G401 (cell line): ENCODE measurements at regions not wholly inside any gene's neighbourhood (a gene's known extent, or its start where the extent isn't known, plus 50 kb on each side); places are given as distances from the start of the nearest gene placed in this dataset.
"Not testable (repeated sequence)": the region's sequence is repeated elsewhere in the genome, so short reads cannot be mapped to it uniquely, and the experiment has no call there.

Experiments used
- DNase-seq: peaks from one replicate; pipeline ENCODE4 v3.0.0-alpha.2; 2015; ENCODE audit warnings: low spot score
- in situ Hi-C: cut with HindIII; loops from 2 replicates; pipeline ENCODE4 v1.10.0; 2016; ENCODE audit warnings: low sequenced_read_pairs, mixed read lengths

DNA sequence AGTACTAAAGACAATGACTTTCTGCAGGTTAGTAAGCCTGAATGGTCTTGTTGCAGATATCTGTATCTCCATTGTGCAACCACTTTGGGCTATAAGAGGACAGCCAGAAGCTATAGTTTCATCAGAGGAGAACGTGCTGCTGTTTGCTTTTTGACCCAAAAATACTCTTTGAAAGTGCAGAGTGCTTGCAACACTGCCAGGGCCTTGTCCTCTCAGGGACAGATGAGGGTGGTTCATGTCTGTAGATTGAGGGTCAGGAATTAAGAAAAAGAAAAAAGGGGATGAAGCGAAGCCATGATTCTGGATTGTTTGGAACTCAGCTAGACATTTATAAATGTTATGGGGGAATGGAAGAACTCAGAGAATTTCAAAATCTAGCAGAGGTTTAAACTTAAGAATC is 212.5 kb downstream of the SEC23IP start:
- no peak for DNase-seq
- in situ Hi-C loops, result no loop called here

DNA sequence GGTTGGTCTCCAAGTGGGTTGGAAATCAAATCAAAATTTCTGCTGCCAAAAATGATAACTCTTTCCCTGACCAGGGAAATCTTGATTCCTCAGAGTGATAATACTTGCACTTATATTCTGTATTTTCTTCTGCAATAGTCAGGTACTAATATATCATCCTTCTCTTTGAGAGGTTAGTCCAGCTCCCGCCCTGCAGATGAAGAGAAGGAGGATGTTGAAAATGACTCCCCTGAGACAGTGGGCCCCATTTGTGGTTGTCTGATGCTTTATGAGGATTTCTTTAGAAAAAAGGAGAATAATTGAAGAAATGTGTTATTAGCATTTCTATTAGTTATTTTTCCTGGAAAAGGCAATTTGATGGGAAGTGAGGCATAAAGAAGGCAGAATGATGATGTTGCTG is 213.0 kb downstream of the SEC23IP start:
- DNase-seq, result no peak
- in situ Hi-C loops, result no loop called here

DNA sequence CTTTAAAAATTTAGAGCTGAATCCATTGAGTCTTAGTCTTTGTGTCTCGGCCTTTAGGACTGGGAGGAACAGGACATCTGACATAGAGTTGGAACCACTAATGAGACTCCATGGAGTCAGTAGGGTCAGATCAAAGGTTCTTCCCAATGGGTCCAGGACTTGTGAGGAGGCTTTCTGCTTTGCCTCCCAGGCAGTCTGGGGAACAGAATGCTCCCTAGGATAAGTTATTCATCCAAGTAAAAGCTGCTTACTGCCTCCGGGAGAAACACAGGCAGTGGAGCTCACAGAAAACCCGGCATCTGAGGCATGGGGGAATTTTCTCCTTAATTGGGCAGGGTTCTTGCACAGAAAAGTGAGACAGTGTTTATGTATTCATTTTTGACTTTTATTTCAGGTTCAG is 216.4 kb downstream of the SEC23IP start:
- in situ Hi-C loops, result no loop called here
- no peak for DNase-seq

DNA sequence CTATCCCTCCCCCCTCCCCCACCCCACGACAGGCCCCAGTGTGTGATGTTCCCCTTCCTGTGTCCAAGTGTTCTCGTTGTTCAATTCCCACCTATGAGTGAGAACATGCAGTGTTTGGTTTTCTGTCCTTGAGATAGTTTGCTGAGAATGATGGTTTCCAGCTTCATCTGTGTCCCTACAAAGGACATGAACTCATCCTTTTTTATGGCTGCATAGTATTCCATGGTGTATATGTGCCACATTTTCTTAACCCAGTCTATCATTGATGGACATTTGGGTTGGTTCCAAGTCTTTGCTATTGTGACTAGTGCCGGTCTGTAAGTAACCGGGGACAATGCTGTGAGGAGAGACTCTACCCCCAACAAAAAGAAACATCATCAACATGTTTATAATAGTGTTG is 217.2 kb downstream of the SEC23IP start:
- in situ Hi-C loops, result not testable (repeated sequence)

DNA sequence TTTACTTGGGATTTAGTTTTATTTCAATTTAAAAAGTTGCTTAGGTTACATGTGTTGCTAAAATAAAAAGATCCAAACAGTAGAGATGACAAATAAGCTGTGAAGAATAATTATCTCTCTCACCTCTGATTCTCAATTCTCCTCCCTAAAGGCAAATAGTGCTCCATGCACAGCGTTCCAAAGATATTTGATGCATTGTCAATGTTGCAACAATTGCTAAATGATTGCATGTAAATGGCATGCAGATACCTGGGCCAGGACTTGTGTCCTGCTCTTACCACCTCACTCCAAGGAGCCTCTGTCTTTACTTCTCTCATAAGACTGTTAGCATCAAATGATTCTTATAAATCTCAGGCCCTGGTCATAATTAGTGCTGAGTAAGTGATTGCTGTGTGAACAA is 217.7 kb downstream of the SEC23IP start:
- in situ Hi-C loops, result no loop called here

More for the DNA sequence above, 217.2 kb downstream of the SEC23IP start:
- DNase-seq, result not testable (repeated sequence)

DNA sequence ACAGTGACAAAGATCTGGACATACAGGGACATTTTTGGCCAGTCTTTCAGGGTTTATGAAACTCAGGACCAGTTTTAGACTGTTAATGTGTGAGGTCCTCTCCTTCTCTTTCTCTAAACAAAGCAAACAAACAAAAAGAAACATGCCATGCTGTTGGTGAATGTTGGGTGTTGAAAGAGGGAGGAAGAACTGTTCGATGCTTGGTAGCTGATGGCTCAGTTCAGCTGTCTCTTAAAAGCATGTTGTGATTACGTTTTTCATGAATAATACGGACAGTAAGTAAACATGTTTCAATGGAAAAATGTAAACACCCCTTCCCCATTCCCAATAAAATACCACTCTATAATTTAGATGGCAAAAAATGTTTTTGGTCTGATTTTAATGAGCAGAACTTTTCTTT is 219.1 kb downstream of the SEC23IP start:
- in situ Hi-C loops, result no loop called here
- DNase-seq, result no peak

More for the DNA sequence above, 217.7 kb downstream of the SEC23IP start:
- no peak for DNase-seq

DNA sequence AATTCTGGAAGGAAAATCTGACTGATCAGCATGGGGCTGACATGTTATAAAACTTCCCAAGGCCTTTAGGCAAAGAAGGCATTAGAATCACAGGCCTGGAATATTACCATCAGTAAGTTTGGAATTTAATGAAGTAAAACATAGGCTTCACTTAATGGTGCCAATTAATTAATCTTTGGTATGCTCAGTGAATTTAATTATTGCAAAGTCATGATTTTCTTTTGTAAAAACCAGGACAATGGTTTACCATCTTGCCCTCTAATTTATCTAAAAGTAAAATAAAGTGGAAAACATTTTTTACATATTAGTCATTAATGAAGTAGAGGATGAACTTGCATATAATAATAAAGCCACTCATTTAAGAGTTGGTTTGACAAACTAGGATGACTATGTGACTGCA is 220.3 kb downstream of the SEC23IP start:
- no peak for DNase-seq
- in situ Hi-C loops, result no loop called here

DNA sequence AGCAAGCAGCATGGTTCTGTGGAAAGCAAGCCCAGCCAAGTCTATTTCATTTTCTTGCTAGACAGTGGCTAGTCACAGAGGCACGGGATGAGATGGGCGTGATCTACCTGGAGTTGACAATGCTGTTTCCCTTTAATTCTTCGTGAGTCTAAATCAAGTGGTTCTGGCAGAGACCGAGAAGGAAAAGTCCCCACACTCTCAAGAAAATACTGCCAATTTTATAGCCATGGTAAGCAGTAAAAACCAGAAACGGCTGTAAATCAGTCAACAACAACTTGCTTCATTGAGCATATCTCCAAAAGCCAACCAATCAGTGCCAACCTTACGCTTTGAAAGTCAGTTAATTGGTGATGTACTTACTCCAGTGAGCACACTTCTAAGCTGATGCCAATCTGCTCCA is 223.4 kb downstream of the SEC23IP start:
- in situ Hi-C loops, result no loop called here
- no peak for DNase-seq

DNA sequence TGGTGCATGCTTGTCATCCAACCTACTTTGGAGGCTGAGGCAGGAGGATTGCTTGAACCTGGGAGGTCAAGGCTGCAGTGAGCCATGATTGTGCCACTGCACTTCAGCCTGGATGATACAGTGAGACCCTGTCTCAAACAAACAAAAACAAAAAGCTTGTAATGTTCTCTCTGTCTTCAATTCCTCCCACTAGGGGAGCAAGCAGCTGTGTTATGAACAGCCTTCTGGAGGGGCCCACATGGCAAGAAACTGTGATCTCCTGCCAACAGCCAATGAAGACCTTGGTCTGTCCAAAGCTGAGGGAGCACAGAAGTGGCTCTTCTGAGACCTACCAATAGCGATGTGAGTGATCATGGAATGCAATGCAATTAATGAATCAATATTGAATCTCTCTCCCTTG is 229.2 kb downstream of the SEC23IP start:
- DNase-seq, result no peak
- in situ Hi-C loops, result no loop called here

DNA sequence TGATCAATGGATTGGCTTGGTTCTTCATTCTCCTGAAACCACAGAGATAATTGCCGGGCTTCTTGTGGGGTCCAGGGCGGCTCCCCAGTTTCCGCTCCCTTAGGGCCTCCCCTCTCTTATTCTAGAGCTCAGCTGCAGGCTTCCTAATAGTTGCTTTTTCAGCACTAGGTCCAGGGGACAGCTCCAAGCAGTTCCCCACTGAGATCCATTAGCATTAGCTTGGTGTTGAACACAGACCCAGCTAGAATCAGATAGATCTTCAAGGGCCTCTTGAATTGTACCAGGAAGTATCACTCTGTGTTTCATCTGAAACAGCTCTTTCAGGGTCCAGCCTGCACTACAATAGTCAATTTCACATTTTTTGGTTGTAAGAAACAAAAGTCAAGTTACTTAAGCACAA is 238.7 kb downstream of the SEC23IP start:
- in situ Hi-C loops, result no loop called here
- no peak for DNase-seq

DNA sequence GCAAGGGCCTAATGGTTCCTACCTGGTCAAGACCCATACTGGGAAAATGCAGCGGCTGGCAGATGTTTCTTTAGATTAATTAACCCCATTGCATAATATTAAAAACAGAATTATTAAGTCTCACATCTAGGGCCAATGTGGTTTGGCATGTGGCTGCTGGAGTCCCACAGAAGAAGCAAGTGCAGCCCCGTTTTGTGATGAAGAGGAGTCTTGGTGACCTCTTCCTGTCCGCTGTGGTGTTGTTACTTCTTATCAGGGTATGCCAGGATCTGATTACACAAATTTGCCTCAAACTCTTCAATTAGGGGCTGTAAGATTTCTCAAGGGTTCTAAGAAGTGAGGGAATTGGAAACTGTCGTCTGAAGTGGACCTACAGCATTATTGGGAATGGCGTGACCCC is 240.3 kb downstream of the SEC23IP start:
- in situ Hi-C loops, result no loop called here
- DNase-seq, result no peak

DNA sequence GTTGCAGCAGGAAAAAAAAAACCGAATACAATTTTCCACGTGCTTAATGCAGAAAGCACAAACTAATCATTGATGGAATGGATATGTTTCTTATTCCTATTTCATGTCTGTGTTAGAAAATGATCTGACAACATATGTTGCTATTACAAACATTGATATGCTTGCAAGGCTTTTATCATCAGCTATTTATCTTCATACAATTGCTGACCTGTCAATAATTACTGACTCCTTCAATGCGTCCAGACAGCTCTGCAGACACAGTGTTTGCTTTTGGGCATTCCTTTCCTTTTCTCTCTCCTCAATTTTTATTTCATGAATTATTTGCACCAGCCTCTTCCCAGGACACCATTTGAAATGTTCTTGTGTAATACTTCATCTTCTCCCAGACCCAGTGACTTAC is 246.2 kb downstream of the SEC23IP start:
- in situ Hi-C loops, result no loop called here
- no peak for DNase-seq

DNA sequence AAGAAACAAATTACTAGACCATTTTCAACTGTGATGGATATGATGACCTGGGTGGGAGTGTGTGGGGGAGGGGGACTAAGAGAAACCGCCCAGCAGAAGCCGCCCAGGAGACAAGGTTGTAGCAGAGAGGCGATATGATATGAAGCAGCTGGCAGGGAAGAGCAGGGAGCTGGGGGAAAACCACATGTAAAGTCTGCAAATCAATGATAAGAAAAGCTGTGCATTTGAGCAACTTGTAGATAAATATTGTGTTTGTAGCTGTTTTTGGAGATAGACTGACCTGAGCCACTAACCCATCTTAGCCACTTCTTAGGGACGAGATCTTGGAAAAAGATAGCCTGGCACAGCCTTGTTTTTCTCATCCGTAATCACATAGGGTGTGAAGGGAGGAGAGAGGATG is 252.6 kb downstream of the SEC23IP start:
- in situ Hi-C loops, result no loop called here
- no peak for DNase-seq

DNA sequence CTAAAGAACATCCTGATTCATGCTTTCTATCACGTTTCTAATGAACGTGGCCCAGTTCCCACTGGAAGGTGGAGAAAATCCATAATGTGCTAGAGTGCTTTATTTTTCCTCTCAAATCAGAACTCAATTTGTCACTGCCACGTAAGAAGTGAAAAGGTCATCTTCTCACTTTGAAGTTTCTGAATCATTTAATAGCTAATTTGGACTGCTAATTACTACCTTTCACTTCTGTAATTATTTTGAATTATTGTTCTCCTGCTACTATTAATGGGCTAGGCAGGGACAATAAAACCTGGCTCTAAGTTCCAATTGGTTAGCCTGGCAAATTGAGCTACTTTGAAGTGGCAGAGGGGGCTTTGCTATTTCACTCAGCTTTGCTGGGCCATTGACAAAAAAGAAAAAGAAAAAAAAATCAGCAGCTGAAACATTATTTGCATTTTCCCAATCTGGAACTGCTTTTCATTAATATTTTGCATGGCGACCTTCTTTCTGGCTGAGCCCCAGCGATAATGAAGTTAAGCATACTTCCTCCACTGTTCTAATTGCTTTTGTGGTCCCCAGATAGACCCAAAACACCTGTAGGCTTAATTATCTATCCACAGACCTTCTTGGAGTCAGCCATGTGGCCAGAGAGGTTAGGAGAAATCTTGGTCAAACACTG is 264.2 kb downstream of the SEC23IP start:
- DNase-seq, result no peak
- in situ Hi-C loops, result no loop called here

DNA sequence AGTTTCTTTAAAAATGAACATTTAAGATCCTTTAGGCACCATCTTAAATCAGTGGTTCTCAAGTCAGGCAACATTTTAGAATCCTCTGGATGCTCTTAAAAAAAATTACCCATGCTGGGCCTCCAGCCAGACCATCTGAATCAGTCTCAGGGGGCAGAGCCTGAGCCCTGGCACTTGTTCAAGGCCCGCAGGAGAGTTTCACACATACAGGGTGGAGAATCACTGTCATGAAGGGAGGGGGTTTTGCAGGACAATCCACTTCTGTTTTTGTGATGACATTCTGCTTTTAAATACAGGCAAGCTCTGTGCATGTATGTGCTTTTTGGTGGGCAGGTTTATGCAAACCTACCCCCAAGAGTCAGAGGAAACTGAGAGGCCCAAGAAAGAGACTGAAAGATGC is 268.6 kb downstream of the SEC23IP start:
- in situ Hi-C loops, result no loop called here
- DNase-seq, result no peak

DNA sequence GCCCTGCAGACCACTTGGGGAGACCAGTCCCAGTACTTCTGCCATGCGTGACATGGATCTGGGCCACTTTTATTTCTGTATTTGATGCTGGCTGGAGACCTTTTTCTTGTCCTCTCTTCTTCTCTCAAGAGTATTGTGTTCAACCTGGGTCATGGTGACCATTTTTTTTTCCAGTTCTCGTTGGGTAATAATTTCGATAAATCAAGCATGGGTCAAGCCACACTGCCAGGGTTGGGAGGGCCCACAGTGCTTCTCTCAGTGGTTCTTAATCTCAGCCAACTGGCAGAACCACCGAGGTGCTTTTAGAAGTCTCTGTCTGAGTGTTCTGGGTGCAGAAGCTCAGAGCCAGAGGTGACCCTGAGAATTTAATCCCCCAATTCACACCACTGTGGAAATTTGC is 269.9 kb downstream of the SEC23IP start:
- no peak for DNase-seq

DNA sequence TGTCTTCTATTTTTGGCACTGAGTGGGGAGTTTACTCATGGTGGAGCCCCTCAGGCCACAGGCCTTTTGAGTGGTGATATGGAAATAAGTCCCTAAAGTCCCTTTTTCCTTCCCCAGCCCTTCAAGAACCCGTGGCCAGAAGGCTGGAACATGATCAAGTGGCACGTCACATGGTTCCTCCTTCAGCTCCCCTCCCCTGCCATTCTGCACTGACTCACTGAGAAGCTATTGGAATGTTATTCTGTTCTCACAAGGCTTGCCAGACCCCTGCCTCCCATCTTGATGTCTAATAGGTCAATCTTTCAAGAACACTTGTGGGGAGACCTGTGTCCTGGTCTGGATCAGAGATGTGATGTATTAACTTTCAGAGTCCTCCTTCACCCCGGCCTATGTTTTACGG is 279.8 kb downstream of the SEC23IP start:
- no peak for DNase-seq
- in situ Hi-C loops, result no loop called here

More for the DNA sequence above, 269.9 kb downstream of the SEC23IP start:
- in situ Hi-C loops, result no loop called here

DNA sequence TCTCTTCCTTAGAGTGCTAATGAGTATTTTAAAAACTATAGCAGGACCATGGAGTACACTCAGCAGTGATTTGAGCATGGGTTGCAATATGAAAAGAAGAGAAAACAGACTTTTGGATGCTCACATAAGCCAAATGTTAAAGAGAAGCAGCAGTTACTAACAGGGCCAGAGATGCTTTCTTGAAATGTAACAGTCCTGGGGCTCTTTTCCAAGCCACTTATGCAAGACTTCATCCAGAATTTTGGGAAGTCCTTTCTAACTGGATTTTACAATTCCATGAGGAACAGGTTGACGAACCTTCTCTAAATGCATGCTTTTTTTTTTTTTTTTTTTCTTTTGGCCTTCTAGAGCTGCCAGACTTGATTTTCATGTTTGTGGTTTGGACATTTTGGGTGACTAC is 282.0 kb downstream of the SEC23IP start:
- no peak for DNase-seq
- in situ Hi-C loops, result no loop called here

DNA sequence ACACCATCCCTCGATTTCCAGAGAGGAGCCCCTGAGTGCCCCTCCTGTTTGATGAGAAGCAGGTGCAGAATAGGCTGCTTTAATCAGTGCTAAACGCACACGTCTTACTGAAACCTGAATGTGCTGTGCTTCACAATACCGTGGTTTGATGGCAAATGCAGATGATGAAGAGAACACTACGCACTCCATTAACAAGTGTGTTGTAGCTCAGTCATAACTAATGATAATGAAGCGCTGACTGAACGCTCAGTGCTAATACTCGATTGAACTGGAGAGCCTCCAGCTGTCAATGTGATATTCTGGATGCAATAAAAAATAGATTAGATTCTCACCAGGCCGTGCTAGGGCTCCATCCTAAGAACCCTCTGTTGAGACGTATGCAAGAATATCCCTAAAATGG is 279.7 kb upstream of the PLPP4 start:
- no peak for DNase-seq
- in situ Hi-C loops, result no loop called here

DNA sequence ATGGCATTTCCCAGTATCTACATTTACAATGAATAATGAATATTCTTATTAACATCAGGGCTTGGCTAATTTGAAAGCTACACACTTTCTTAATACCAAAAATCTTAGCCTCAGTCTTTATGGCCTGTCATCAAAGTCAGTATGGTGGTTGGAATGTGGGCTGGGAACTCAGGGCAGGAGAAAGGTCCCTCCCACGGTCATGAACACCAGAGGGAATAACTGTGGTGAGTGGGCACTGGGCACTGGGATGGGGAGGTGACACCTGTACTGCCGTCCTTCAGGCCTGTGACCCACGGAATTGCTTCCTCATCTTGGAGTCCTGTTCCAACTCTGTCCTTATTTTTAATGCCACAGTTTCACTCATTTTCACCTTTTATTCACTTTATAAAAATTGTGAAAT is 276.9 kb upstream of the PLPP4 start:
- DNase-seq, result no peak
- in situ Hi-C loops, result no loop called here

DNA sequence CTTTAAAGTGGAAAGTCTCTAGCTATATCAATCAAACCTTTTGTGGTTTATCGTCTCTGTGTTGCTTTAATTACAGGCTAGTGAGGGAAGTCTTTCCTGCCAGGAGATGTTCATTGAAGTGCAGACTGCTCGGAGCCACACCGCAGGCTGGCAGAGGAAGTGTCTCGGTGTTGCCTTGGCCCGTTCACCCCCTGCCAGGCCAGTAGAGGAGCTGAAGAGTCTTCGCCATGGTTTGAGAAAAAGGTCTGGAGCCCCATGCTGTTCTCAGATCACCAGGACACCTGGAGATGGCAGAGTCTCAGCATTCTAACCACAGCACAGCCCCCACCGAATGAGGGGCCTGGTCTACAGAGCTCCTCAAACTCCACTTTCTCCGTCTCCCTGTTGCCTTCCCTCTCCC is 275.9 kb upstream of the PLPP4 start:
- no peak for DNase-seq
- in situ Hi-C loops, result no loop called here

DNA sequence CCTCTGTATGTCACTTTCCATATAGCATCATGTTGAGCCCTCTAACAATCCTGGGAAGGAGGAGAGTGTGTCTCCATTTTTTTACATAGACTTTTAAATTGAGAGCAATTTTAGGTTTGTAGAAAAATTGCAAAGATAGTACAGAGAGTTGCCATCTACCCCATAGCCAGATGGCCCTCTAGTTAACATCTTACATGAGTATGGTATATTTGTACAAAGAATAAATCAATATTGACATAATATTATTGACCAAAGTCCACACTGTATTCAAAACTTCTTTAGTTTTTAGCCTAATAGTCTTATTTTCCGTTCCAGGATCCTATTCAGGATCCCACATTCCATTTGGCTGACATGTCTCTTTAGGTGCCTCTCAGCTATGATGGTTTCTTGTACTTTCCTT is 274.6 kb upstream of the PLPP4 start:
- no peak for DNase-seq
- in situ Hi-C loops, result no loop called here
